HCT116 (cell line): ENCODE measurements at regions not wholly inside any gene's neighbourhood (a gene's known extent, or its start where the extent isn't known, plus 50 kb on each side); places are given as distances from the start of the nearest gene placed in this dataset.

Experiments
- ATF3 ChIP-seq: IDR thresholded peaks from 2 replicates; pipeline ENCODE4 v1.6.1; 2012
- CEBPB ChIP-seq: IDR thresholded peaks from 2 replicates; pipeline ENCODE4 v1.6.1; 2012; ENCODE audit warnings: low read depth
- CTCF ChIP-seq, 3 experiments: fragments of 200-600 bp in 1 of 3; sonication (generic) in 1 of 3; IDR thresholded peaks in 2 of 3; conservative IDR thresholded peaks in 1 of 3; 2 replicates each; pipeline ENCODE4 v1.5.1; 2012 to 2017; ENCODE audit warnings: low read depth in 2 of 3, low read length in 2 of 3, antibody characterized with exemption in 1 of 3, borderline replicate concordance in 1 of 3, control low read depth in 1 of 3, mild to moderate bottlenecking in 1 of 3, mixed read lengths in 1 of 3, mixed run types in 1 of 3, moderate library complexity in 1 of 3; ENCODE audit not compliant: insufficient read depth in 1 of 3
- EZH2 ChIP-seq: fragments of 200-600 bp; sonication (generic); IDR thresholded peaks from 2 replicates; pipeline ENCODE4 v1.6.1; 2017; ENCODE audit warnings: antibody characterized with exemption, mixed run types
- EZH2phosphoT487 ChIP-seq: fragments of 200-600 bp; IDR thresholded peaks from 2 replicates; pipeline ENCODE4 v1.6.1; 2018; ENCODE audit warnings: antibody characterized with exemption, borderline replicate concordance
- MAX ChIP-seq: IDR thresholded peaks from 2 replicates; pipeline ENCODE4 v1.6.1; 2012
- POLR2A ChIP-seq: IDR thresholded peaks from 2 replicates; pipeline ENCODE4 v1.7.0; 2011; ENCODE audit warnings: borderline replicate concordance; ENCODE audit not compliant: insufficient read depth, insufficient read length; ENCODE audit errors: extremely low read depth
- POLR2AphosphoS5 ChIP-seq: IDR thresholded peaks from 2 replicates; pipeline ENCODE4 v1.6.1; 2011; ENCODE audit warnings: mild to moderate bottlenecking, low read depth, low read length, moderate library complexity
- TCF7L2 ChIP-seq: IDR thresholded peaks from 2 replicates; pipeline ENCODE4 v1.7.0; 2011; ENCODE audit warnings: borderline replicate concordance, inconsistent platforms; ENCODE audit not compliant: insufficient read depth, insufficient read length; ENCODE audit errors: extremely low read depth
- ZBTB33 ChIP-seq: IDR thresholded peaks from 2 replicates; pipeline ENCODE4 v1.6.1; 2011; ENCODE audit warnings: mild to moderate bottlenecking, low read length, moderate library complexity; ENCODE audit not compliant: insufficient replicate concordance; ENCODE audit errors: extremely low read depth
- ZNF274 ChIP-seq: fragments of 200-500 bp; sonication (Bioruptor generic); IDR thresholded peaks from 2 replicates; pipeline ENCODE4 v1.6.1; 2014; ENCODE audit warnings: mild to moderate bottlenecking, low read depth, low read length, inconsistent platforms

GRCh38 chr4:144582975-144583374, 63.0 kb upstream of the HHIP start:
- TF ChIP-seq ATF3: no peak
- TF ChIP-seq ZNF274: no peak
- TF ChIP-seq TCF7L2: no peak
- no peak for TF ChIP-seq EZH2phosphoT487
- no peak for TF ChIP-seq CTCF (IDR thresholded peaks at IDR 0.05 in 2 of 3, conservative IDR thresholded peaks at IDR 0.05 in 1 of 3; ENCODE audit: borderline replicate concordance in 1 of 3, insufficient read depth in 1 of 3, low read depth in 2 of 3, low read length in 2 of 3)
- TF ChIP-seq POLR2A: no peak
- no peak for TF ChIP-seq CEBPB
- no peak for TF ChIP-seq POLR2AphosphoS5
- no peak for TF ChIP-seq EZH2
- TF ChIP-seq MAX: no peak
- TF ChIP-seq ZBTB33: no peak
